ENCODE measurements at regions not wholly inside any gene's neighbourhood (a gene's known extent, or its start where the extent isn't known, plus 50 kb on each side); places are given as distances from the start of the nearest gene placed in this dataset.

- no peak for TF ChIP-seq CTCF (IDR thresholded peaks at IDR 0.05)
- TF ChIP-seq POLR2A (IDR thresholded peaks at IDR 0.05): no peak
Measured at GRCh38 chr4:37132975-37133360, 111.6 kb upstream of the NWD2 start.
